LHCN-M2 (cell line): ENCODE measurements at regions not wholly inside any gene's neighbourhood (a gene's known extent, or its start where the extent isn't known, plus 50 kb on each side); places are given as distances from the start of the nearest gene placed in this dataset.

Experiments used
- DNase-seq: peaks from one replicate; pipeline ENCODE4 v3.0.0-alpha.2; 2012; ENCODE audit warnings: low read depth

GRCh38 chr12:67426067-67426466 lies 156.9 kb downstream of the CAND1 start:
- DNase-seq: peak; percentile 59

GRCh38 chr12:67427336-67427735 lies 158.2 kb downstream of the CAND1 start:
- no peak for DNase-seq

- DNase-seq: no peak
Observed at GRCh38 chr12:67428431-67428830, 159.3 kb downstream of the CAND1 start.

DNA sequence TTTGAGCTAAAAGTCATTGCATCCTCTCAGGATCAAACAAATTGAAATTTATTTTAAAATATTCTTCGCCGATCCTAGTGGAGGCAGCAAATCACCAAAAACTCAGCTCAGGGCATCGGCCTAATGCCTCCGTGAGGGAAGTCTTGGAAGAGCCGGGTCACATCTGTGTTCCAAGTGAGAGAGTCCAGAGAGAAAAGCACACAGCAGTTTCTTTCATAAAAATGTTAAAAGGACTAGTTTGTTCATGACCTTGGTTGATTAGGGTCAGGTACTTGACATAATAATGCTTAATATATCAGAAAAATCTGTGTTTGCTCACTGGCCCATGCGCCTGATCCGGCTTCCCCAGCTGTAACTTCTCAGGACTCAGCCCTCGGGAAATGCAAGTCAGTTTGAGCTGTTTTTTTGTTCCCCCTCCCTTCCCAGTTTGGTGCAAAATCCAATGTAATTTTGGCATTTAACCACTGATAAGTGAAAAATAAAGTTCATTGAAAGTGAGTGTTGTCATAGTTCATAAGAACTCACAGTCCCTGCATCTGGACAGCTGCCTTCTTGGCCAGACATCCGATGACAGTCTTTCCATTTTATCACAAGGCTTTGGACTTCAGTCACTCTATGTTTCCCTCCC lies 161.7 kb downstream of the CAND1 start:
- no peak for DNase-seq

GRCh38 chr12:67431411-67432020 lies 162.4 kb downstream of the CAND1 start:
- no peak for DNase-seq

GRCh38 chr12:67433385-67434175 lies 164.4 kb downstream of the CAND1 start:
- peak; percentile 53 for DNase-seq

DNA sequence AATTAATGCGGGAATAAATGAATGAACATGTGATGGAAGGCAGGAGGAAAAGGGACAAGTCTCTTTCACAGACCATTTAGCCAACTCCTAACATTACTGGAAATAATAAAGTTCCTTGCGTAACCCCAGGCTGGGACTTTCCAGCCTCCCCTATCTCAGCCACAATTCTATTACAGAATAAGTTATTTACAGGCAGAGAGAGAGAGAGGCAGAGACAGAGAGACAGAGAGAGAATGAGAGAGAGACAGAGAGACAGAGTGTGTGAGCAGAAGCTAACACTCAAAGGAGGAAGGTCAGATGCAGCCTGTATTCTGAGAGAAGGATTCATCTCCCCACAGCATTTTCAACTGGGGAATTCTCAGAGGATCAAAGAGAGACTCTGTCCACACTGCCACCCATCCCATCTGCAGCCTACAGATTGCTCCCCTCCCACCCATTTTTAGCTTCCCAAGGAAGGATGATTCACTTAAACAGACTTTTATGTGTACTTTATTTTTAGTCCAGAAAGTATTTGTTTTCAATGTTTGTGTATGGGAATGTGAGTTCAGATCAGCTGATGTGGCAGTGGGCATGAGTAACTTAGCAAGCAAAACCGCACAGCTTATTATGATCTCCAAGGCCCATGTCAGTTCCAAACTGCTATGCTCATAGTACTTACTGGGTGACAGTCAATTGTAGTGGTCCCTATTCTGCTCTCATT lies 165.7 kb downstream of the CAND1 start:
- DNase-seq: peak; percentile 95

GRCh38 chr12:67436230-67436629 lies 167.1 kb downstream of the CAND1 start:
- no peak for DNase-seq

GRCh38 chr12:67437011-67437410 lies 167.9 kb downstream of the CAND1 start:
- DNase-seq: peak; percentile 41

DNA sequence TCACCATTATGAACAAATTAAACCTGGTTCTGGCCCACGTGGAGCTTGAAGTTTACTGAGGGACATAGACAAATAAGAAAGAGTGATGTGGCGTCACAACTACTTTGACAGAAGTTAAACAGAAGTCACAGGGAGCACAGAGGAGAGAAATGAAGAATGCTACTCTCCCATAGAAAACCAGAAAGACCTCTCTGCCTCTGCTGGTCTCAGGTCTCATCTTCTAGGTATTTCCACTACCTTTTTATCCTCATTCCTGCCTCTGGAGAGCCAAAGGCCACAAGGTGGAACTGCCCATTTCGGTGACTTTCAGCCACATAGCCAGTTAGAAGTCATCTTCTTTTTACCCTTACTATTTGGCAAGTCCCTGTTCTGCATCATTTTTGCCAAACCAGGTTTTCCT lies 170.5 kb downstream of the CAND1 start:
- DNase-seq: no peak

DNA sequence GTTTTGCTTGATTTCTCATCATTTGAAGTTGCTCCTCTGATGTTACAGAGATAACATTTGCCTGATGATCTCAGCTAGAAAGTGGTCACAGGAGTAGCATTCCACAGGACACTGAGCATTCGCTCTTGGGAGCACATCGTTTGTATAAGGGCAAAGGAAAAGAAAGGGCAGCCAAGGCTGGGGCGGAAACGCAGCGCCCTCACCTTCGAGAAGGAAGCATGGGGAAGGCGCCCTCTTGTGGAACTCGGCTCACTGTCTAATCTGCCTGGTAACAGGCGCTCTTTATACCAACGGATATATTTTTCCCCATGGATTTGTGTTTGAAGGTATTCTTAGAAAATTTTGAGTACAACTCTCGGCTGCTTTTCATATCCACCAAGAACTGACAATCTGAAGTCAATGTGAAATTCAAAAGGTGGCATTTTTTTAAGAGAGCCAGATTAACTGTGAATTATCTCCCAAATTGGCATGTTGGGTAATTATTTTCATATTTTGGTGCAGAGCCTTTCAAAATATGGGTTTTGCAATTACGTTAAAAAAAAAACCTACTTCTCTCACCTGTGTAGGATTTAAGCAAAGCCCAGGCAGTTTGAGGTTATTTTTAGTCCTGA lies 172.7 kb downstream of the CAND1 start:
- DNase-seq: peak; percentile 82

- DNase-seq: peak; percentile 41
Observed at GRCh38 chr12:67442347-67442841, 173.2 kb downstream of the CAND1 start.

GRCh38 chr12:67442896-67443295 lies 173.7 kb downstream of the CAND1 start:
- DNase-seq: no peak

GRCh38 chr12:67444542-67444941 lies 175.4 kb downstream of the CAND1 start:
- DNase-seq: no peak

- DNase-seq: no peak
Observed at GRCh38 chr12:67446716-67447115, 177.6 kb downstream of the CAND1 start.

DNA sequence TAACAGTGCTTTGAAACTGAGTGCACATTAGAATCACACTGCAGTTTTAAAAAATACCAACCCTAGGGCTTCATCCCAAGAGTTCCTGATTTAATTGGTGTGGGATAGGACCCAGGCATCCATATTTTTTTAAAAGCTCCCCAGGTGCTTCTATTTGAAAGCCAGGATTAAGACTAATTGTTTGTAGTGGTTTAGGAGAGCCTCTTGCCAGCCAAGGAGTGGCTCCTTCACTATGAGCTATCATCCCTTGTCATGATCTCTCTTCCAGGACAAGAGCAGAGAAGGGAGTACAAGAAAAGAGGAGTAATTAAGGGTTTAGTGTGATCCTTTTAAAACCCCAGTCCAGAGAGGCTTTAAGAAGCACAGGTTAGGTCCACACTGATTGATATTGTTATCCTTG lies 178.0 kb downstream of the CAND1 start:
- DNase-seq: no peak

DNA sequence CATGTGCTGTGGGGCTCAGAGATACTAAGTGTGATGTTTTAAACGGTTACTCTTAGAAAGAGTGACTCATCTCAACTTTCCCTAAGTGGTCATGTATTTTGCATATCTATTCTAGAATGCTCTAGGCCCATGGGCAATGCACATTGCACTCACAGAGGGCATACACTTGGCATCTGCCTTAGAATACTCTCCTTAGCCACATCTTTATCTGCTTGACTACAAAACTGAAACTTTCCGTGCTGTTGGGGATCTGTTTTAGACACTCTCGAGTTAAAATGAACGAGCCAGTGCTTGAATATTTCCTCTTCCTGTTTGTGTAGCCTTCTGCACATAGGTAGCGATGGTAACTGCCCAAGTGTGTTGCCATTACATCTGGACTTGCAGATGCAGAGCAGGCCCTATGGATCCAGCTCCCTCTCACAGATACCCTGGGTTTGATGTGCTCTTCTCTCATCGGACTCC lies 180.5 kb downstream of the CAND1 start:
- DNase-seq: no peak

GRCh38 chr12:67450441-67450840 lies 181.3 kb downstream of the CAND1 start:
- no peak for DNase-seq

GRCh38 chr12:67451206-67451605 lies 182.0 kb downstream of the CAND1 start:
- no peak for DNase-seq

- no peak for DNase-seq
Observed at GRCh38 chr12:67452119-67452805, 183.1 kb downstream of the CAND1 start.

DNA sequence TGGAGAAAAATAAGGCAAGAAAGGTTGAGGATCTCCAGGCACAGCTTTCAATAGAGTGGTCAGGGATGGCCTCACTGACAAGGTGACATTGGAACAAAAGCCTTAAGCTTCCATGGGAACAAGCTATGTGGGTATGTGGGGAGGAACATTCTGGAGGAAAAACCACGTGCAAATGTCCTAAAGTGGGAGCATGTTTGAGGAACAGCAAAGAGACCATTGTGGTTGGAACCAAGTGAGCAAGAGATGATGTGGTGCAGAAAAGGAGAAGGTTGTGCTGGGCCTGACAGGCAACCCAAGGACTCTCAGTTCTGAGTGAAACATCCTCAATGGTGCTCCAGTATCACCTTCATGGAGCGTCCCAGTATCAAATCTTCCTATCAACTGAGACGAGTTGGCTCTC lies 184.0 kb downstream of the CAND1 start:
- DNase-seq: no peak
